ENCODE measurements at regions not wholly inside any gene's neighbourhood (a gene's known extent, or its start where the extent isn't known, plus 50 kb on each side); places are given as distances from the start of the nearest gene placed in this dataset.
"Not testable (repeated sequence)": the region's sequence is repeated elsewhere in the genome, so short reads cannot be mapped to it uniquely, and the experiment has no call there.

DNA sequence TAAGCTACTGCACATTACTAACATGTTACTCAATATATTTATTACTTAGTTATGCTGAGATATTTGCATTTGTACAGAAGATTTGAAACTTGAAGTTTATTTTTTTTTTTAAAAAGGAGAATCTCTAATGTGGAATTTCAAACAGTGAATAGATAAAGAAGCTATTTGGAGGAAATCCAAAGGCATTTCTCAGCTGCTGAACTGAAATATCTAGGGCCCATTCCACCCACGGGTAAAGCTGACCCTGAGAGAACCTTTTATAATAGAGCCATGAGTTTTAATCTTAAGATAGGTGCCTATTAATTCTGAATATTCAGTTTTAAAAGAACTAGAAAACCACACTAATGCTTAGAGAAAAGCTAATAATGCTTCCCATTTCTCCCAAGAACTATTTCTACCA, 225.4 kb upstream of the CAND1 start:
- Mint-ChIP-seq H3K9me3 (peaks cover 0 to 2% (median 0%) of the 10 kb centered on the region in 5 donors), H3K27me3 (peaks cover 8 to 18% of the 10 kb centered on the region in 2 donors), H3K4me1 (no peaks in the 10 kb centered on the region), H3K27ac (no peak overlapping the region), H3K36me3 (no peaks in the 10 kb centered on the region), H3K4me3 (no peak overlapping the region)
- Histone ChIP-seq H3K4me3 (ENCODE audit: low read length) (no peak overlapping the region), H3K36me3 (ENCODE audit: insufficient read depth, low read length) (no peaks in the 10 kb centered on the region), H3K9me3 (ENCODE audit: low read length) (no peaks in the 10 kb centered on the region), H3K27ac (ENCODE audit: low read depth, low read length) (no peak overlapping the region), H3K27me3 (ENCODE audit: insufficient read depth, low read length, poor library complexity, severe bottlenecking) (no peaks in the 10 kb centered on the region), H3K4me1 (ENCODE audit: insufficient read depth, low read length) (no peaks in the 10 kb centered on the region)
- ChIA-PET POLR2A (no interaction called here), CTCF (no interaction called here)
- DNase-seq, result no peak

DNA sequence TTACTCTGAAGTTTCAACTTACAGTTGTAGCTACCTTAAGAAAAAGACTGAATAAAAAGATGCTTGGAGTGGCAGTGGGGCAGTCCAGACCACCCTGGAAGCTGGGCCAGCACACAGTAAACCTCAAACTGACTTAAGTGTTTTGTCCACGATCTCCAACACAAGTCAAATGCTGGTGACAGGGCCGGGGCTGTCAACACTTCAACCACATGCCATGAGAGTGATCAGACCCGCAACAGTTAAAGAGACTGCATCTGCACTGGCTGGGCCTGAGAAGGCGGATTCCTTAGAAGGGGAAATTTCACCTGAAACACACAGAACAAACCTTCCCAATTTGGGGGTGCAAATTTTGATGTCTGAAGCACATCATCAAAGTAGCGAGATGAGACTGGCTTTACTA, 223.5 kb upstream of the CAND1 start:
- Mint-ChIP-seq H3K36me3 (no peaks in the 10 kb centered on the region), H3K4me1 (no peaks in the 10 kb centered on the region), H3K9me3 (peaks cover 0 to 4% (median 0%) of the 10 kb centered on the region in 5 donors), H3K4me3 (no peak overlapping the region), H3K27me3 (peaks cover 10 to 23% of the 10 kb centered on the region in 2 donors), H3K27ac (no peak overlapping the region)
- no peak for DNase-seq
- no peaks in the 10 kb centered on the region for H3K36me3 ChIP-seq (ENCODE audit: insufficient read depth, low read length)
- ChIA-PET POLR2A (no interaction called here), CTCF (no interaction called here)
- no peaks in the 10 kb centered on the region for H3K27me3 ChIP-seq (ENCODE audit: insufficient read depth, low read length, poor library complexity, severe bottlenecking)
- no peak overlapping the region for H3K4me3 ChIP-seq (ENCODE audit: low read length)
- H3K4me1 ChIP-seq (ENCODE audit: insufficient read depth, low read length), result no peaks in the 10 kb centered on the region
- H3K9me3 ChIP-seq (ENCODE audit: low read length), result no peaks in the 10 kb centered on the region
- H3K27ac ChIP-seq (ENCODE audit: low read depth, low read length), result no peak overlapping the region

DNA sequence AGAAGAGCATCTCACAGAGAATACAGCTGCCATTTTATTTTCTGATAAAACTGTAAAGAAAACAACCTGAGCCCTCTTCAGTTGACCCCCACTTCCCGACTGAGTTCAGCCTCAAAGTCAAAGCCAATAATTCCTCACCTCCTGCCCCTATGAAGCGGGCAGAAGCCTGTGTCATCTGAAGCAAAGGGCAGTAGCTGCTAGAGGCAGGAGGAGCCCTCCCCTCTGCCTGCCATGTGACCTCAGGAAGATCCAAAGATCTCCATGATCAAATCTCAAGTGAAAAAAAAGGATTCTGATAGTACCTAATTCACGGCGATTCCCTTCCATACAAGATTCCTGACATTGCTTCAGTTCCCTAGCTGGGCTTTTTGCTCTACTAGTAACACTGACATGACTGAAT, 223.1 kb upstream of the CAND1 start:
- Mint-ChIP-seq H3K4me3 (no peak overlapping the region), H3K27me3 (peaks cover 10 to 28% of the 10 kb centered on the region in 2 donors), H3K4me1 (no peaks in the 10 kb centered on the region), H3K27ac (no peak overlapping the region), H3K9me3 (peaks cover 0 to 4% (median 0%) of the 10 kb centered on the region in 5 donors), H3K36me3 (no peaks in the 10 kb centered on the region)
- H3K27ac ChIP-seq (ENCODE audit: low read depth, low read length), result no peak overlapping the region
- H3K4me3 ChIP-seq (ENCODE audit: low read length), result no peak overlapping the region
- H3K36me3 ChIP-seq (ENCODE audit: insufficient read depth, low read length), result no peaks in the 10 kb centered on the region
- no peaks in the 10 kb centered on the region for H3K4me1 ChIP-seq (ENCODE audit: insufficient read depth, low read length)
- DNase-seq, result no peak
- H3K9me3 ChIP-seq (ENCODE audit: low read length), result no peaks in the 10 kb centered on the region
- CTCF ChIA-PET, result no interaction called here
- POLR2A ChIA-PET, result no interaction called here
- H3K27me3 ChIP-seq (ENCODE audit: insufficient read depth, low read length, poor library complexity, severe bottlenecking), result no peaks in the 10 kb centered on the region

- DNase-seq, result no peak
- ChIA-PET POLR2A (no interaction called here), CTCF (no interaction called here)
- Histone ChIP-seq H3K27ac (ENCODE audit: low read depth, low read length) (no peak overlapping the region), H3K9me3 (ENCODE audit: low read length) (no peaks in the 10 kb centered on the region), H3K4me3 (ENCODE audit: low read length) (no peak overlapping the region), H3K36me3 (ENCODE audit: insufficient read depth, low read length) (no peaks in the 10 kb centered on the region), H3K27me3 (ENCODE audit: insufficient read depth, low read length, poor library complexity, severe bottlenecking) (no peaks in the 10 kb centered on the region), H3K4me1 (ENCODE audit: insufficient read depth, low read length) (no peaks in the 10 kb centered on the region)
- H3K4me3 Mint-ChIP-seq, result no peak overlapping the region
- H3K27me3 Mint-ChIP-seq, result peaks cover 10 to 31% of the 10 kb centered on the region in 2 donors
- peaks cover 0 to 4% (median 0%) of the 10 kb centered on the region in 5 donors for H3K9me3 Mint-ChIP-seq
- H3K4me1 Mint-ChIP-seq, result no peaks in the 10 kb centered on the region
- H3K27ac Mint-ChIP-seq, result no peak overlapping the region
- H3K36me3 Mint-ChIP-seq, result no peaks in the 10 kb centered on the region
These were observed 221.5 kb upstream of the CAND1 start for GRCh38 chr12:67047634-67048033.

DNA sequence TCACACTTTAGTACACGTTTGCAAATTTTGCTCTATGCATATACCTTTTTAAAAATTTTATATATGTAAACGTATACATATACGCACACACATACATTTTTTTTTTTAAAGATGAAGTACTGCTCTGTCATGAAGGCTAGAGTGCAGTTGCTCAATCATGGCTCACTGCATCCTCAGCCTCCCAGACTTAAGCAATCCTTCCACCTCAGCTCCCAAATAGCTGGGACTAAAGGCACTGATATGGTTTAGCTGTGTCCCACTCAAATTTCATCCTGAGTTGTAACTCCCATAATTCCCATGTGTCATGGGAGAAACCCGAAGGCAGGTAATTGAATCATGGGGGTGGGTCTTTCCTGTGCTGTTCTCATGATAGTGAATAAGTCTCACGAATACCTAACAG, 220.8 kb upstream of the CAND1 start:
- Mint-ChIP-seq H3K9me3 (peaks cover 0 to 4% (median 0%) of the 10 kb centered on the region in 5 donors), H3K4me1 (no peaks in the 10 kb centered on the region), H3K36me3 (no peaks in the 10 kb centered on the region), H3K4me3 (no peak overlapping the region), H3K27ac (no peak overlapping the region), H3K27me3 (peaks cover 10 to 35% of the 10 kb centered on the region in 2 donors)
- no peak for DNase-seq
- Histone ChIP-seq H3K4me1 (ENCODE audit: insufficient read depth, low read length) (no peaks in the 10 kb centered on the region), H3K27me3 (ENCODE audit: insufficient read depth, low read length, poor library complexity, severe bottlenecking) (no peaks in the 10 kb centered on the region), H3K9me3 (ENCODE audit: low read length) (no peaks in the 10 kb centered on the region), H3K36me3 (ENCODE audit: insufficient read depth, low read length) (no peaks in the 10 kb centered on the region), H3K4me3 (ENCODE audit: low read length) (no peak overlapping the region), H3K27ac (ENCODE audit: low read depth, low read length) (no peak overlapping the region)
- CTCF ChIA-PET, result no interaction called here
- POLR2A ChIA-PET, result no interaction called here

- DNase-seq; H3K4me1 Mint-ChIP-seq; H3K4me3 ChIP-seq (ENCODE audit: low read length); H3K36me3 Mint-ChIP-seq; H3K9me3 Mint-ChIP-seq; H3K36me3 ChIP-seq (ENCODE audit: insufficient read depth, low read length); H3K27ac ChIP-seq (ENCODE audit: low read depth, low read length); H3K27me3 ChIP-seq (ENCODE audit: insufficient read depth, low read length, poor library complexity, severe bottlenecking); H3K27ac Mint-ChIP-seq; H3K4me3 Mint-ChIP-seq; H3K4me1 ChIP-seq (ENCODE audit: insufficient read depth, low read length); H3K9me3 ChIP-seq (ENCODE audit: low read length); CTCF ChIA-PET; POLR2A ChIA-PET: not testable (repeated sequence)
- H3K27me3 Mint-ChIP-seq, result peaks cover 10 to 32% of the 10 kb centered on the region in 2 donors
These were observed 220.0 kb upstream of the CAND1 start for GRCh38 chr12:67049199-67049598.

- DNase-seq, result no peak
- H3K27ac ChIP-seq (ENCODE audit: low read depth, low read length), result no peak overlapping the region
- Mint-ChIP-seq H3K36me3 (no peaks in the 10 kb centered on the region), H3K27me3 (peaks cover 5 to 31% of the 10 kb centered on the region in 2 donors), H3K9me3 (peaks cover 0 to 4% (median 0%) of the 10 kb centered on the region in 5 donors), H3K4me3 (no peak overlapping the region), H3K4me1 (no peaks in the 10 kb centered on the region), H3K27ac (no peak overlapping the region)
- no peak overlapping the region for H3K4me3 ChIP-seq (ENCODE audit: low read length)
- no peaks in the 10 kb centered on the region for H3K27me3 ChIP-seq (ENCODE audit: insufficient read depth, low read length, poor library complexity, severe bottlenecking)
- H3K4me1 ChIP-seq (ENCODE audit: insufficient read depth, low read length), result no peaks in the 10 kb centered on the region
- no peaks in the 10 kb centered on the region for H3K36me3 ChIP-seq (ENCODE audit: insufficient read depth, low read length)
- ChIA-PET CTCF (no interaction called here), POLR2A (no interaction called here)
- H3K9me3 ChIP-seq (ENCODE audit: low read length), result no peaks in the 10 kb centered on the region
These were observed 216.2 kb upstream of the CAND1 start for GRCh38 chr12:67052981-67053380.

- Histone ChIP-seq H3K4me1 (ENCODE audit: insufficient read depth, low read length) (no peaks in the 10 kb centered on the region), H3K9me3 (ENCODE audit: low read length) (no peaks in the 10 kb centered on the region), H3K4me3 (ENCODE audit: low read length) (no peak overlapping the region), H3K27me3 (ENCODE audit: insufficient read depth, low read length, poor library complexity, severe bottlenecking) (no peaks in the 10 kb centered on the region), H3K36me3 (ENCODE audit: insufficient read depth, low read length) (no peaks in the 10 kb centered on the region), H3K27ac (ENCODE audit: low read depth, low read length) (no peak overlapping the region)
- H3K9me3 Mint-ChIP-seq, result no peaks in the 10 kb centered on the region
- H3K36me3 Mint-ChIP-seq, result no peaks in the 10 kb centered on the region
- H3K4me3 Mint-ChIP-seq, result no peak overlapping the region
- no peak overlapping the region for H3K27ac Mint-ChIP-seq
- ChIA-PET CTCF (no interaction called here), POLR2A (no interaction called here)
- no peaks in the 10 kb centered on the region for H3K4me1 Mint-ChIP-seq
- DNase-seq, result no peak
- peaks cover 10 to 24% of the 10 kb centered on the region in 2 donors for H3K27me3 Mint-ChIP-seq
These were observed 212.8 kb upstream of the CAND1 start for GRCh38 chr12:67056329-67056728.

DNA sequence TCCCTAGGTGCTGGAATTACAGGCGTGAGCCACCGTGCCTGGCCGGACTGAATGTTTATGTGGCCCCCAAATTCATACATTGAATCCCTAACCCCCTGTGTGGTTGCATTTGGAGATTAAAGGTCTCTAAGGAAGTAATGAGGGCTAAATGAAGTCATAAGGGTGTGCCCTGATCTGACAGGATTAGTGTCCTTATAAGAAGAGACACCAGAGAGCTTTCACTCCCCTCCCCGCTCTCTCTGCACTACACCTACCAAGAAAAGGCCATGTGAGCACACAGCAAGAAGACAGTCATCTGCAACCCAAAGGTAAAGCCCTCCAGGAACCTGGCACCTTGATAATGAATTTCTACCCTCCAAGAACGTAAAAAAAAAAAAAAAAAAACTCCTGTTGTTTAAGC, 212.1 kb upstream of the CAND1 start:
- Mint-ChIP-seq H3K36me3 (no peaks in the 10 kb centered on the region), H3K27ac (no peak overlapping the region), H3K4me3 (no peak overlapping the region), H3K9me3 (no peaks in the 10 kb centered on the region), H3K27me3 (peaks cover 12 to 26% of the 10 kb centered on the region in 2 donors), H3K4me1 (no peaks in the 10 kb centered on the region)
- H3K36me3 ChIP-seq (ENCODE audit: insufficient read depth, low read length), result no peaks in the 10 kb centered on the region
- ChIA-PET CTCF (no interaction called here), POLR2A (no interaction called here)
- H3K27ac ChIP-seq (ENCODE audit: low read depth, low read length), result no peak overlapping the region
- H3K27me3 ChIP-seq (ENCODE audit: insufficient read depth, low read length, poor library complexity, severe bottlenecking), result no peaks in the 10 kb centered on the region
- H3K9me3 ChIP-seq (ENCODE audit: low read length), result no peaks in the 10 kb centered on the region
- H3K4me3 ChIP-seq (ENCODE audit: low read length), result no peak overlapping the region
- DNase-seq, result no peak
- no peaks in the 10 kb centered on the region for H3K4me1 ChIP-seq (ENCODE audit: insufficient read depth, low read length)

All from CD8-positive, alpha-beta memory T cell (primary cell).